Vagina (tissue), 2 donors: ENCODE measurements at regions not wholly inside any gene's neighbourhood (a gene's known extent, or its start where the extent isn't known, plus 50 kb on each side); places are given as distances from the start of the nearest gene placed in this dataset.

ENCODE experiments used
- POLR2A ChIP-seq, 2 donors: fragments of 450-650 bp; IDR thresholded peaks; one replicate each; pipeline ENCODE4 v1.6.1; 2017; ENCODE audit warnings: antibody characterized with exemption in 2 of 2, mild to moderate bottlenecking in 2 of 2, moderate library complexity in 2 of 2
- TF ChIP-seq, protein P1 (sequence below), 3 experiments: fragments of 450-650 bp in 2 of 3; fragments of 200-600 bp in 1 of 3; sonication (generic) in 1 of 3; IDR thresholded peaks; one replicate each; pipeline ENCODE4 v1.5.1; 2017 to 2019; ENCODE audit warnings: antibody characterized with exemption in 3 of 3, mild to moderate bottlenecking in 2 of 3, moderate library complexity in 2 of 3

GRCh38 chr7:42831006-42831717, 80.7 kb downstream of the C7orf25 start:
- TF ChIP-seq, protein P1, sequence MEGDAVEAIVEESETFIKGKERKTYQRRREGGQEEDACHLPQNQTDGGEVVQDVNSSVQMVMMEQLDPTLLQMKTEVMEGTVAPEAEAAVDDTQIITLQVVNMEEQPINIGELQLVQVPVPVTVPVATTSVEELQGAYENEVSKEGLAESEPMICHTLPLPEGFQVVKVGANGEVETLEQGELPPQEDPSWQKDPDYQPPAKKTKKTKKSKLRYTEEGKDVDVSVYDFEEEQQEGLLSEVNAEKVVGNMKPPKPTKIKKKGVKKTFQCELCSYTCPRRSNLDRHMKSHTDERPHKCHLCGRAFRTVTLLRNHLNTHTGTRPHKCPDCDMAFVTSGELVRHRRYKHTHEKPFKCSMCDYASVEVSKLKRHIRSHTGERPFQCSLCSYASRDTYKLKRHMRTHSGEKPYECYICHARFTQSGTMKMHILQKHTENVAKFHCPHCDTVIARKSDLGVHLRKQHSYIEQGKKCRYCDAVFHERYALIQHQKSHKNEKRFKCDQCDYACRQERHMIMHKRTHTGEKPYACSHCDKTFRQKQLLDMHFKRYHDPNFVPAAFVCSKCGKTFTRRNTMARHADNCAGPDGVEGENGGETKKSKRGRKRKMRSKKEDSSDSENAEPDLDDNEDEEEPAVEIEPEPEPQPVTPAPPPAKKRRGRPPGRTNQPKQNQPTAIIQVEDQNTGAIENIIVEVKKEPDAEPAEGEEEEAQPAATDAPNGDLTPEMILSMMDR (IDR thresholded peaks at IDR 0.05): no peak
- no peak for TF ChIP-seq POLR2A (IDR thresholded peaks at IDR 0.05)
